GM23338 (cell line): ENCODE measurements at regions not wholly inside any gene's neighbourhood (a gene's known extent, or its start where the extent isn't known, plus 50 kb on each side); places are given as distances from the start of the nearest gene placed in this dataset.
A peak's percentile ranks its signal among the peaks of the same experiment; 100 is the strongest.

Source experiments
- ATAC-seq: fragments of 200-7000 bp; cut with Tn5 transposase; 3 replicates; pipeline ENCODE4 v1.9.1; 2020
- DNase-seq: peaks from one replicate; pipeline ENCODE4 v3.0.0-alpha.2; 2015; ENCODE audit warnings: low spot score
- H2AFZ ChIP-seq: fragments of 200-600 bp; sonication (generic); 2 replicates; pipeline ENCODE4 v1.8.0; 2016; ENCODE audit warnings: antibody characterized with exemption, mild to moderate bottlenecking, moderate library complexity
- H3F3A ChIP-seq: fragments of 200-600 bp; sonication (generic); replicated peaks from 2 replicates; pipeline ENCODE4 v1.8.0; 2017; ENCODE audit warnings: antibody characterized with exemption, mixed run types, low read depth
- H3K27ac ChIP-seq: fragments of 200-600 bp; sonication (generic); 2 replicates; pipeline ENCODE4 v1.6.1; 2016; ENCODE audit warnings: low read depth
- H3K27me3 ChIP-seq: fragments of 200-600 bp; sonication (generic); 2 replicates; pipeline ENCODE4 v1.8.0; 2016; ENCODE audit warnings: mild to moderate bottlenecking, mixed run types, moderate library complexity; ENCODE audit not compliant: insufficient read depth
- H3K36me3 ChIP-seq: fragments of 200-600 bp; sonication (generic); 2 replicates; pipeline ENCODE4 v1.8.0; 2016; ENCODE audit warnings: mild to moderate bottlenecking; ENCODE audit not compliant: insufficient read depth
- H3K4me1 ChIP-seq: fragments of 200-600 bp; sonication (generic); 2 replicates; pipeline ENCODE4 v1.8.0; 2016; ENCODE audit warnings: mild to moderate bottlenecking, moderate library complexity; ENCODE audit not compliant: insufficient read depth
- H3K4me2 ChIP-seq: fragments of 200-600 bp; sonication (generic); 2 replicates; pipeline ENCODE4 v1.7.1; 2017; ENCODE audit warnings: mixed run types
- H3K4me3 ChIP-seq: fragments of 200-600 bp; sonication (generic); 2 replicates; pipeline ENCODE4 v1.6.1; 2016; ENCODE audit warnings: mixed run types
- H3K79me2 ChIP-seq: fragments of 200-600 bp; sonication (generic); replicated peaks from 2 replicates; pipeline ENCODE4 v1.8.0; 2017; ENCODE audit warnings: mild to moderate bottlenecking; ENCODE audit not compliant: insufficient read depth
- H3K9me2 ChIP-seq: fragments of 200-600 bp; sonication (generic); 2 replicates; pipeline ENCODE4 v1.8.0; 2017; ENCODE audit not compliant: insufficient read depth
- H4K20me1 ChIP-seq: fragments of 200-600 bp; sonication (generic); replicated peaks from 2 replicates; pipeline ENCODE4 v1.8.0; 2017; ENCODE audit warnings: mild to moderate bottlenecking; ENCODE audit not compliant: insufficient read depth
- H3K27ac Mint-ChIP-seq: 2 replicates; pipeline ENCODE4 v1.8.0; 2020; ENCODE audit warnings: inconsistent platforms, mild to moderate bottlenecking, moderate library complexity, mixed read lengths
- H3K27me3 Mint-ChIP-seq: 3 replicates; pipeline ENCODE4 v1.8.0; 2022; ENCODE audit warnings: low read depth, mild to moderate bottlenecking, moderate library complexity, mixed read lengths, inconsistent platforms; ENCODE audit not compliant: insufficient read depth, poor library complexity
- H3K36me3 Mint-ChIP-seq: 3 replicates; pipeline ENCODE4 v1.8.0; 2021; ENCODE audit warnings: low read depth, mild to moderate bottlenecking, inconsistent platforms, moderate library complexity, mixed read lengths
- H3K4me1 Mint-ChIP-seq: 3 replicates; pipeline ENCODE4 v1.8.0; 2020; ENCODE audit warnings: mild to moderate bottlenecking, inconsistent platforms, mixed read lengths
- H3K4me3 Mint-ChIP-seq: 3 replicates; pipeline ENCODE4 v1.8.0; 2021; ENCODE audit warnings: moderate library complexity, mild to moderate bottlenecking, inconsistent platforms, mixed read lengths
- H3K9me3 Mint-ChIP-seq: 3 replicates; pipeline ENCODE4 v1.8.0; 2020; ENCODE audit warnings: moderate library complexity, mild to moderate bottlenecking, inconsistent platforms, mixed read lengths
- CTCF ChIP-seq, 2 experiments: fragments of 200-600 bp in 1 of 2; sonication (generic) in 1 of 2; conservative IDR thresholded peaks; 2 replicates each; pipeline versions ENCODE4 v1.5.1 to v1.6.1; 2016 to 2017; ENCODE audit warnings: antibody characterized with exemption in 2 of 2, low read depth in 2 of 2, mild to moderate bottlenecking in 2 of 2, moderate library complexity in 1 of 2
- POLR2AphosphoS5 ChIP-seq: IDR thresholded peaks from 2 replicates; pipeline ENCODE4 v1.6.1; 2016; ENCODE audit warnings: antibody characterized with exemption, low read depth
- REST ChIP-seq: IDR thresholded peaks from one replicate; pipeline ENCODE4 v1.6.1; 2018; ENCODE audit warnings: antibody characterized with exemption; ENCODE audit not compliant: unreplicated experiment
- STAT1 ChIP-seq: IDR thresholded peaks from one replicate; pipeline ENCODE4 v1.6.1; 2016; ENCODE audit warnings: antibody characterized with exemption; ENCODE audit not compliant: unreplicated experiment
- ZNF114 ChIP-seq: fragments of 250-450 bp; sonication (Bioruptor Pico); IDR thresholded peaks from 2 replicates; pipeline ENCODE4 v1.5.0; 2020; ENCODE audit warnings: mild to moderate bottlenecking, moderate library complexity
- ZNF331 ChIP-seq: fragments of 250-450 bp; sonication (Bioruptor Pico); IDR thresholded peaks from 2 replicates; pipeline ENCODE4 v1.5.0; 2020; ENCODE audit warnings: low read depth, mild to moderate bottlenecking, moderate library complexity

- H3K4me1 Mint-ChIP-seq = peaks cover 21% of the 10 kb centered on the region
- Histone ChIP-seq H4K20me1 (no peaks in the 10 kb centered on the region), H3F3A (no peaks in the 10 kb centered on the region), H2AFZ (no peak overlapping the region), H3K27ac (no peak overlapping the region), H3K4me3 (no peak overlapping the region), H3K4me1 (peaks cover 14% of the 10 kb centered on the region; the same call in 1 of the 2 replicates), H3K4me2 (no peak overlapping the region), H3K79me2 (no peaks in the 10 kb centered on the region), H3K9me2 (peaks cover 21% of the 10 kb centered on the region; the same call in 1 of the 2 replicates), H3K27me3 (no peaks in the 10 kb centered on the region), H3K36me3 (no peaks in the 10 kb centered on the region)
- DNase-seq = no peak
- H3K27ac Mint-ChIP-seq = no peak overlapping the region
- ATAC-seq = no peak
- no peaks in the 10 kb centered on the region for H3K36me3 Mint-ChIP-seq
- TF ChIP-seq REST = no peak
- H3K4me3 Mint-ChIP-seq = no peak overlapping the region
- H3K27me3 Mint-ChIP-seq = peaks cover 1% of the 10 kb centered on the region
- H3K9me3 Mint-ChIP-seq = no peaks in the 10 kb centered on the region
Observed at GRCh38 chr5:167790045-167790444, 501.4 kb upstream of the WWC1 start.

GRCh38 chr5:167790462-167791260, 500.8 kb upstream of the WWC1 start:
- H3K27ac Mint-ChIP-seq = no peak overlapping the region

DNA sequence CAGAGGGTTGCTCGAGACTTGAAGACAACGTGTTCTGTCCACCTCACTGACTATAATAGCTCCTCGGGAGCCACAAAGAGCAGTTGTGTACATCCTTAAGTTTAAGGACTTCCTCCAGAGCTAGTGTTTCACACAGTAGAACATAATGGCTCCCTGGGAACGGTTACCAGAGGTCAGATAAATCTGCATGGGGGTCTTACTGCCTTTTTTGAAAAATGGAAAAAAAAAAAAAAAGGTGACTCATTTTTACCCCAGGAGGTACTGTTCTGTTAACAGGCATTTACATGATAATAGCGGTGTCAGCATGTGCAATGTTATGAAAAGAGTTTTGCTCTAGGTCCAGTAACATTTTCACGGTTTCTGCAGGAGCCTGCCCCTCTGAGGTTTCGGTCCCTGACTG, 498.9 kb upstream of the WWC1 start:
- peaks cover 24% of the 10 kb centered on the region for H3K9me2 ChIP-seq
- peak overlapping the region; percentile 64 for H3K27ac Mint-ChIP-seq
- no peaks in the 10 kb centered on the region for H3F3A ChIP-seq
- no peaks in the 10 kb centered on the region for H3K9me3 Mint-ChIP-seq
- ATAC-seq (peak; percentile 80), DNase-seq (peak; percentile 18)
- H3K79me2 ChIP-seq = no peaks in the 10 kb centered on the region
- H3K27ac ChIP-seq = no peak overlapping the region
- peak overlapping the region; percentile 58; the same call in 1 of the 2 replicates for H3K4me2 ChIP-seq
- no peaks in the 10 kb centered on the region for H3K36me3 Mint-ChIP-seq
- peaks cover 16% of the 10 kb centered on the region for H3K4me1 Mint-ChIP-seq
- peak overlapping the region; percentile 22; the same call in 1 of the 3 replicates for H3K4me3 Mint-ChIP-seq
- no peaks in the 10 kb centered on the region for H3K36me3 ChIP-seq
- peaks cover 1% of the 10 kb centered on the region for H3K27me3 Mint-ChIP-seq
- no peaks in the 10 kb centered on the region for H4K20me1 ChIP-seq
- no peak overlapping the region for H3K4me3 ChIP-seq
- peaks cover 14% of the 10 kb centered on the region; the same call in 1 of the 2 replicates for H3K4me1 ChIP-seq
- H3K27me3 ChIP-seq = no peaks in the 10 kb centered on the region
- peak overlapping the region; percentile 6; the same call in 1 of the 2 replicates for H2AFZ ChIP-seq
- TF ChIP-seq CTCF (conservative IDR thresholded peaks at IDR 0.05; ENCODE audit: low read depth in 2 of 2) (no peak), REST (no peak), POLR2AphosphoS5 (no peak), STAT1 (no peak), ZNF114 (CRISPR knock-in tag) (no peak)

More at GRCh38 chr5:167790462-167791260, 500.8 kb upstream of the WWC1 start:
- ATAC-seq = no peak
- H3K4me3 ChIP-seq = no peak overlapping the region
- no peaks in the 10 kb centered on the region for H3F3A ChIP-seq
- DNase-seq = no peak
- no peaks in the 10 kb centered on the region for H4K20me1 ChIP-seq
- no peak overlapping the region for H3K4me3 Mint-ChIP-seq
- no peak overlapping the region for H3K27ac ChIP-seq
- peaks cover 16% of the 10 kb centered on the region for H3K4me1 Mint-ChIP-seq
- H3K9me3 Mint-ChIP-seq = no peaks in the 10 kb centered on the region
- no peaks in the 10 kb centered on the region for H3K27me3 ChIP-seq
- H2AFZ ChIP-seq = no peak overlapping the region
- no peak for TF ChIP-seq ZNF331 (CRISPR knock-in tag)
- H3K9me2 ChIP-seq = peaks cover 21% of the 10 kb centered on the region; the same call in 1 of the 2 replicates
- no peak overlapping the region for H3K4me2 ChIP-seq
- no peaks in the 10 kb centered on the region for H3K36me3 ChIP-seq
- H3K36me3 Mint-ChIP-seq = no peaks in the 10 kb centered on the region
- H3K4me1 ChIP-seq = peaks cover 14% of the 10 kb centered on the region; the same call in 1 of the 2 replicates
- no peaks in the 10 kb centered on the region for H3K79me2 ChIP-seq
- peaks cover 1% of the 10 kb centered on the region for H3K27me3 Mint-ChIP-seq
